ENCODE measurements at regions not wholly inside any gene's neighbourhood (a gene's known extent, or its start where the extent isn't known, plus 50 kb on each side); places are given as distances from the start of the nearest gene placed in this dataset.

DNA sequence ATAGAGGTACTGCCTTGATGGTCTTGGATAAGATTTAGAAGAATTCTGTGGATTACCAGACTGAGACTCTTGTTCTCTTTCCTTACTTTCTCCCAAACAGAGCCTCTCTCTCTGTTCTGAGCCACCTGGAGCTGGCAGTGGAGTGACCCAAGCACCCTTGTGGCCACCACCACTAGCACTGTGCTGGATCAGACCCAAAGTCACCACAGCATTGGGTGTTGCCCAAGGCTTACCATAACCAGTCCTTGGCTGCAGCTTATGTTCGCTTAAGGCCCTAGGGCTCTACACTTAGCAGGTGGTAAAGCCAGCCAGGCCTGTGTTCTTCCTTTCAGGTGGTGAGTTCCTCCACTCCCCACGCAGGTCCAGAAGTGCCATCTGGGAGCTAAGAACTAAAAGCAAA, 79.8 kb downstream of the SEM1 start:
- H3K36me3 ChIP-seq (replicated peaks; ENCODE audit: low read depth, low read length): no peaks in the 10 kb centered on the region
- no peaks in the 10 kb centered on the region for H3K9me3 ChIP-seq (ENCODE audit: insufficient read depth, low read length)
- H4K20me1 ChIP-seq (ENCODE audit: insufficient read depth, low read length): no peaks in the 10 kb centered on the region
- no peaks in the 10 kb centered on the region for H3K27me3 ChIP-seq (ENCODE audit: low read depth, low read length)
- H2AFZ ChIP-seq (ENCODE audit: low read depth, low read length): no peak overlapping the region
- no peak overlapping the region for H3K4me2 ChIP-seq (ENCODE audit: low read length)
- no peaks in the 10 kb centered on the region for H3K4me1 ChIP-seq (ENCODE audit: low read length)
- no peak overlapping the region for H3K4me3 ChIP-seq (ENCODE audit: low read length)
- H3K9ac ChIP-seq (ENCODE audit: low read length): no peak overlapping the region
- no peaks in the 10 kb centered on the region for H3K79me2 ChIP-seq (ENCODE audit: low read length)
- no peak for TF ChIP-seq EZH2phosphoT487 (IDR thresholded peaks at IDR 0.05; ENCODE audit: low read depth)
- TF ChIP-seq, protein P1, sequence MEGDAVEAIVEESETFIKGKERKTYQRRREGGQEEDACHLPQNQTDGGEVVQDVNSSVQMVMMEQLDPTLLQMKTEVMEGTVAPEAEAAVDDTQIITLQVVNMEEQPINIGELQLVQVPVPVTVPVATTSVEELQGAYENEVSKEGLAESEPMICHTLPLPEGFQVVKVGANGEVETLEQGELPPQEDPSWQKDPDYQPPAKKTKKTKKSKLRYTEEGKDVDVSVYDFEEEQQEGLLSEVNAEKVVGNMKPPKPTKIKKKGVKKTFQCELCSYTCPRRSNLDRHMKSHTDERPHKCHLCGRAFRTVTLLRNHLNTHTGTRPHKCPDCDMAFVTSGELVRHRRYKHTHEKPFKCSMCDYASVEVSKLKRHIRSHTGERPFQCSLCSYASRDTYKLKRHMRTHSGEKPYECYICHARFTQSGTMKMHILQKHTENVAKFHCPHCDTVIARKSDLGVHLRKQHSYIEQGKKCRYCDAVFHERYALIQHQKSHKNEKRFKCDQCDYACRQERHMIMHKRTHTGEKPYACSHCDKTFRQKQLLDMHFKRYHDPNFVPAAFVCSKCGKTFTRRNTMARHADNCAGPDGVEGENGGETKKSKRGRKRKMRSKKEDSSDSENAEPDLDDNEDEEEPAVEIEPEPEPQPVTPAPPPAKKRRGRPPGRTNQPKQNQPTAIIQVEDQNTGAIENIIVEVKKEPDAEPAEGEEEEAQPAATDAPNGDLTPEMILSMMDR (IDR thresholded peaks at IDR 0.05; ENCODE audit: low read depth, low read length): no peak
- H3K27ac ChIP-seq (ENCODE audit: low read length): no peak overlapping the region

DNA sequence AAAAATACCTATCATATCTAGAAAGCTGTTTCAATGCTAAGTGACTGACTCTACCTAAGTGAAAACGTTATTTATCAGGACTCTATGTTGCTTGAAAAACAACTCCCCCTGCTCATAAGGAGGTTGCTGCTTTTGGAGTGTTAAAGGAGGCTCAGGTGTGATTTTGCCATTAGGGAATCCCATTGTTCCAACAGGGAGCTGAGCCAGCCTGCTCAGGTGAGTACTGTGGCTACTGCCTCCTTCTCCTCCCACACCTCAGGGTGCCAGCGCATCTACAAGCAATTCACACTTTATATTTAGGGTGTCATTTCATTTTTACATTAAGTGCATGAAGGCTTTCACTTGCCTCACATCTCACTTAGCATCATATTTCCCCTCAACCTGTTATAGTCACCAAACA, 84.7 kb downstream of the SEM1 start:
- H3K4me3 ChIP-seq (ENCODE audit: low read length): no peak overlapping the region
- H3K9ac ChIP-seq (ENCODE audit: low read length): no peak overlapping the region

DNA sequence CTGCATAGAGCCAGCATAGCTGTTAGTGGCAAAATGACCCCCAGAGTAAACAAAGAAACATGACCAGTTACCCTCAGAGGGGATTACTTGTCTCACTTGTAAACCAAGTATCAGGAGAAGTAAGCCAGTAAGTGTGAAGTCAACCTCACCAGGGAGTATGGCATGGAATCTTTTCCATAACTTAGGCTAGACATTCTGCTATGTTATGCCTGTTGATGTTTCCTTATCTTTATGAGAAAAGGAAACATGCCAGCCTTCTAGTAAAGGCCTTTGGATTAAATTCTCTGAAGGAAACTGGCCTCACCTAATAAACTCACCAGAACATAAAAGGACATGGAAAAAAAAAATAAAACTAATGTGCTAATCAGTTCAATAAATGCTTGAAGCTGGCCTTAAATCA, 87.7 kb downstream of the SEM1 start:
- Histone ChIP-seq H3K4me1 (ENCODE audit: low read length) (no peaks in the 10 kb centered on the region), H3K27ac (ENCODE audit: low read length) (no peak overlapping the region), H4K20me1 (ENCODE audit: insufficient read depth, low read length) (no peaks in the 10 kb centered on the region), H3K27me3 (ENCODE audit: low read depth, low read length) (no peaks in the 10 kb centered on the region), H3K79me2 (ENCODE audit: low read length) (no peaks in the 10 kb centered on the region), H3K9ac (ENCODE audit: low read length) (no peak overlapping the region), H3K4me2 (ENCODE audit: low read length) (no peak overlapping the region), H3K36me3 (replicated peaks; ENCODE audit: low read depth, low read length) (no peaks in the 10 kb centered on the region), H2AFZ (ENCODE audit: low read depth, low read length) (no peak overlapping the region), H3K4me3 (ENCODE audit: low read length) (no peak overlapping the region), H3K9me3 (ENCODE audit: insufficient read depth, low read length) (no peaks in the 10 kb centered on the region)
- TF ChIP-seq EZH2phosphoT487 (IDR thresholded peaks at IDR 0.05; ENCODE audit: low read depth): no peak
- TF ChIP-seq, protein P1 (IDR thresholded peaks at IDR 0.05; ENCODE audit: low read depth, low read length): no peak

More for the DNA sequence above, 84.7 kb downstream of the SEM1 start:
- Histone ChIP-seq H2AFZ (ENCODE audit: low read depth, low read length) (no peak overlapping the region), H4K20me1 (ENCODE audit: insufficient read depth, low read length) (no peaks in the 10 kb centered on the region), H3K27me3 (ENCODE audit: low read depth, low read length) (no peaks in the 10 kb centered on the region), H3K9me3 (ENCODE audit: insufficient read depth, low read length) (no peaks in the 10 kb centered on the region), H3K27ac (ENCODE audit: low read length) (no peak overlapping the region), H3K79me2 (ENCODE audit: low read length) (no peaks in the 10 kb centered on the region), H3K4me1 (ENCODE audit: low read length) (no peaks in the 10 kb centered on the region), H3K4me2 (ENCODE audit: low read length) (no peak overlapping the region), H3K36me3 (replicated peaks; ENCODE audit: low read depth, low read length) (no peaks in the 10 kb centered on the region)
- TF ChIP-seq EZH2phosphoT487 (IDR thresholded peaks at IDR 0.05; ENCODE audit: low read depth): no peak
- TF ChIP-seq, protein P1 (IDR thresholded peaks at IDR 0.05; ENCODE audit: low read depth, low read length): no peak

DNA sequence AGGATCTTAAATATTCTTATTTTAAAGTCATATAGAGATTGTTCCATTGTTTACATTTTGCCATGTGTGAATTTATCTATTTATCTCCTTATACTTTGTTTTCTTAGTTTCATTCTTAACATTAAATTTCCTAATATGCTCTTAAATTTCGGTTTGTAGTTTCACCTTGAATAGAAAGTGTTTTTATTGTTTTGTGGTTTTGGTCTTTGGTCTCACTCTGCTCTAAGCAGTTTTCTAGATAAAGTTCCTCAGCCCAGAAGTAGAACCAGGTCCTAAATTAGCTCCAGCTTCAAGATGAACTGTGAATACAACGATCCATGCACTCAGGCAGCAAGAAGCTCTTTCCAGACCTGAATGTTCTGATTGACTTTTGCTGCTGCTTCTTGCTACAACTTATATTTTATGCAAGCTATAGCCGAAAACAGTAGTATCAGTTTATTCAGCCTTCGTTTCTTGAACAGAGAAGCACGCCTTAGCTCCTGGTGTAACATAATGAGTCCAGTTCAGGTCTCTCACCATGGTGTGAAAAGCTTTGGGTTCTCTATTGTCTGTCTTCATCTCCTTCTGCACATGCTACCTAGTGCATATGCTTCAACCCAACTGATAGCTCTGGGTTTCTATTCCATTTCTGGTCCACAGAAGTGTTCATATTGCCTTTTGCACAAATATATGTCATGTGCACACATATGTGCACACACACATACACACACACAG, 95.3 kb downstream of the SEM1 start:
- no peak overlapping the region for H3K4me2 ChIP-seq (ENCODE audit: low read length)

More for the DNA sequence above, 95.3 kb downstream of the SEM1 start:
- H2AFZ ChIP-seq (ENCODE audit: low read depth, low read length): no peak overlapping the region
- H3K4me3 ChIP-seq (ENCODE audit: low read length): no peak overlapping the region
- no peaks in the 10 kb centered on the region for H4K20me1 ChIP-seq (ENCODE audit: insufficient read depth, low read length)
- H3K9me3 ChIP-seq (ENCODE audit: insufficient read depth, low read length): no peaks in the 10 kb centered on the region
- no peaks in the 10 kb centered on the region for H3K36me3 ChIP-seq (replicated peaks; ENCODE audit: low read depth, low read length)
- H3K79me2 ChIP-seq (ENCODE audit: low read length): no peaks in the 10 kb centered on the region
- H3K9ac ChIP-seq (ENCODE audit: low read length): no peak overlapping the region
- 0 out of 2 replicates have a peak, but pooled peaks cover 3% of the 10 kb centered on the region for H3K4me1 ChIP-seq (ENCODE audit: low read length)
- TF ChIP-seq, protein P1 (IDR thresholded peaks at IDR 0.05; ENCODE audit: low read depth, low read length): no peak
- TF ChIP-seq EZH2phosphoT487 (IDR thresholded peaks at IDR 0.05; ENCODE audit: low read depth): no peak
- no peaks in the 10 kb centered on the region for H3K27me3 ChIP-seq (ENCODE audit: low read depth, low read length)
- no peak overlapping the region for H3K27ac ChIP-seq (ENCODE audit: low read length)
